ENCODE measurements at regions not wholly inside any gene's neighbourhood (a gene's known extent, or its start where the extent isn't known, plus 50 kb on each side); places are given as distances from the start of the nearest gene placed in this dataset.
A peak's percentile ranks its signal among the peaks of the same experiment; 100 is the strongest.

GRCh38 chr6:148249160-148249559 lies 93.5 kb upstream of the SASH1 start:
- ATAC-seq (no peak), DNase-seq (no peak)
- no peak for TF ChIP-seq CTCF (IDR thresholded peaks at IDR 0.05)
- intact Hi-C loops (cut with DNase I), result loop anchor here in 1 of 2 donors (5.0 kb wide), 2 partner anchors 62 to 213 kb away; no protein-coding TSS in a partner anchor
- Histone ChIP-seq H3K4me1 (peaks cover 5% of the 10 kb centered on the region), H3K27ac (no peak overlapping the region), H3K36me3 (ENCODE audit: insufficient read depth in 1 of 2, low read depth in 1 of 2) (no peaks in the 10 kb centered on the region), H3K4me3 (no peak overlapping the region), H3K9me3 (no peaks in the 10 kb centered on the region), H3K27me3 (ENCODE audit: insufficient read depth in 3 of 3, low read length in 2 of 3) (no peaks in the 10 kb centered on the region)
- WGBS, 3 donors, result 83 to 91% (median 87%) methylated on average over 6 of the region's 6 CpGs

GRCh38 chr6:148249679-148250375 lies 92.8 kb upstream of the SASH1 start:
- no peak overlapping the region for H3K27ac ChIP-seq
- no peak overlapping the region for H3K4me3 ChIP-seq
- TF ChIP-seq CTCF (IDR thresholded peaks at IDR 0.05), result no peak
- intact Hi-C loops (cut with DNase I), result loop anchor here (5.0 to 10.0 kb wide), 4 partner anchors 63 to 745 kb away; partner anchors contain the start of gene SAMD5 (in 2 of the 2)
- H3K27me3 ChIP-seq (ENCODE audit: insufficient read depth in 3 of 3, low read length in 2 of 3), result no peaks in the 10 kb centered on the region
- H3K4me1 ChIP-seq, result peaks cover 3% of the 10 kb centered on the region
- H3K36me3 ChIP-seq (ENCODE audit: insufficient read depth in 1 of 2, low read depth in 1 of 2), result no peaks in the 10 kb centered on the region
- 48 to 63% (median 52%) methylated on average over 5 of the region's 5 CpGs for WGBS, 3 donors
- no peaks in the 10 kb centered on the region for H3K9me3 ChIP-seq
- no peak for DNase-seq
- ATAC-seq, result no peak

GRCh38 chr6:148250975-148251685 lies 91.5 kb upstream of the SASH1 start:
- ATAC-seq (peak in 3 of 4 donors; percentile 61 to 80 (median 64)), DNase-seq (no peak)
- WGBS, 3 donors, result 32 to 36% (median 33%) methylated on average over 4 of the region's 4 CpGs
- Histone ChIP-seq H3K36me3 (ENCODE audit: insufficient read depth in 1 of 2, low read depth in 1 of 2) (no peaks in the 10 kb centered on the region), H3K27ac (no peak overlapping the region), H3K27me3 (ENCODE audit: insufficient read depth in 3 of 3, low read length in 2 of 3) (no peaks in the 10 kb centered on the region), H3K9me3 (no peaks in the 10 kb centered on the region), H3K4me3 (no peak overlapping the region), H3K4me1 (peaks cover 3% of the 10 kb centered on the region)
- intact Hi-C loops (cut with DNase I), result loop anchor here (5.0 to 10.0 kb wide), 2 partner anchors 74 to 746 kb away; partner anchors contain the start of gene SAMD5 (in 2 of the 2)
- TF ChIP-seq CTCF (IDR thresholded peaks at IDR 0.05), result peak; percentile 51

- H3K27me3 ChIP-seq (ENCODE audit: insufficient read depth in 3 of 3, low read length in 2 of 3), result no peaks in the 10 kb centered on the region
- no peaks in the 10 kb centered on the region for H3K9me3 ChIP-seq
- intact Hi-C loops (cut with DNase I), result loop anchor here (5.0 to 10.0 kb wide), 2 partner anchors 75 to 747 kb away; partner anchors contain the start of gene SAMD5 (in 2 of the 2)
- H3K27ac ChIP-seq, result no peak overlapping the region
- no peak for ATAC-seq
- WGBS, 3 donors, result 84% methylated on average over 7 of the region's 7 CpGs
- peaks cover 3% of the 10 kb centered on the region for H3K4me1 ChIP-seq
- H3K36me3 ChIP-seq (ENCODE audit: insufficient read depth in 1 of 2, low read depth in 1 of 2), result no peaks in the 10 kb centered on the region
- TF ChIP-seq CTCF (IDR thresholded peaks at IDR 0.05), result no peak
- DNase-seq, result no peak
- H3K4me3 ChIP-seq, result no peak overlapping the region
Observed at GRCh38 chr6:148251891-148252290, 90.7 kb upstream of the SASH1 start.
